GM23338 (cell line): ENCODE measurements at regions not wholly inside any gene's neighbourhood (a gene's known extent, or its start where the extent isn't known, plus 50 kb on each side); places are given as distances from the start of the nearest gene placed in this dataset.

Source experiments
- EZH2 ChIP-seq: fragments of 200-600 bp; sonication (generic); IDR thresholded peaks from one replicate; pipeline ENCODE4 v1.8.0; 2017; ENCODE audit warnings: antibody characterized with exemption, mild to moderate bottlenecking, low read depth; ENCODE audit not compliant: unreplicated experiment
- EZH2phosphoT487 ChIP-seq: fragments of 200-600 bp; sonication (generic); IDR thresholded peaks from one replicate; pipeline ENCODE4 v1.8.1; 2018; ENCODE audit warnings: antibody characterized with exemption; ENCODE audit not compliant: unreplicated experiment
- TF ChIP-seq, protein P1 (sequence below), 2 experiments: fragments of 200-600 bp in 1 of 2; sonication (generic) in 1 of 2; conservative IDR thresholded peaks; 2 replicates each; pipeline versions ENCODE4 v1.5.1 to v1.6.1; 2016 to 2017; ENCODE audit warnings: antibody characterized with exemption in 2 of 2, low read depth in 2 of 2, mild to moderate bottlenecking in 2 of 2, moderate library complexity in 1 of 2

DNA sequence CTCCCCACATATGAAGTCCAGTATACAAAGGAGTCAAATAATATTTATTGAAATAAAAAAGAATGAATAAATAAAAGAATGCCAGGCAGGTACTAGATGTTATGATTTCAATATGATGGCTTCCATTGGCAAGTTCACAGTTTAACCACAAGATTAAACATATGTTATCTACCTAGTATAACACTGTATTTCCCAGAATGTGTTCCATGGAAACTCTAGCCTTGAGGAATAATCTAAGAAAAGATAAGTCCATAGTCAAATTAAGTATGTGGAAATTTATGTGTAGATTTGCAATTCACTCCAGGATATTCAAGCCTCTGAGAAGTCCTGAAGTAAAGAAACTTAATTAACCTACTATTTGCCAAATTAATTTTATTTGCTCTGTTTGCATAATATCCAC is 71.1 kb upstream of the FMNL2 start:
- TF ChIP-seq, protein P1, sequence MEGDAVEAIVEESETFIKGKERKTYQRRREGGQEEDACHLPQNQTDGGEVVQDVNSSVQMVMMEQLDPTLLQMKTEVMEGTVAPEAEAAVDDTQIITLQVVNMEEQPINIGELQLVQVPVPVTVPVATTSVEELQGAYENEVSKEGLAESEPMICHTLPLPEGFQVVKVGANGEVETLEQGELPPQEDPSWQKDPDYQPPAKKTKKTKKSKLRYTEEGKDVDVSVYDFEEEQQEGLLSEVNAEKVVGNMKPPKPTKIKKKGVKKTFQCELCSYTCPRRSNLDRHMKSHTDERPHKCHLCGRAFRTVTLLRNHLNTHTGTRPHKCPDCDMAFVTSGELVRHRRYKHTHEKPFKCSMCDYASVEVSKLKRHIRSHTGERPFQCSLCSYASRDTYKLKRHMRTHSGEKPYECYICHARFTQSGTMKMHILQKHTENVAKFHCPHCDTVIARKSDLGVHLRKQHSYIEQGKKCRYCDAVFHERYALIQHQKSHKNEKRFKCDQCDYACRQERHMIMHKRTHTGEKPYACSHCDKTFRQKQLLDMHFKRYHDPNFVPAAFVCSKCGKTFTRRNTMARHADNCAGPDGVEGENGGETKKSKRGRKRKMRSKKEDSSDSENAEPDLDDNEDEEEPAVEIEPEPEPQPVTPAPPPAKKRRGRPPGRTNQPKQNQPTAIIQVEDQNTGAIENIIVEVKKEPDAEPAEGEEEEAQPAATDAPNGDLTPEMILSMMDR (conservative IDR thresholded peaks at IDR 0.05; ENCODE audit: low read depth in 2 of 2): no peak
- TF ChIP-seq EZH2phosphoT487 (no peak), EZH2 (no peak)
